ENCODE measurements at regions not wholly inside any gene's neighbourhood (a gene's known extent, or its start where the extent isn't known, plus 50 kb on each side); places are given as distances from the start of the nearest gene placed in this dataset.
"Not testable (repeated sequence)": the region's sequence is repeated elsewhere in the genome, so short reads cannot be mapped to it uniquely, and the experiment has no call there.

DNA sequence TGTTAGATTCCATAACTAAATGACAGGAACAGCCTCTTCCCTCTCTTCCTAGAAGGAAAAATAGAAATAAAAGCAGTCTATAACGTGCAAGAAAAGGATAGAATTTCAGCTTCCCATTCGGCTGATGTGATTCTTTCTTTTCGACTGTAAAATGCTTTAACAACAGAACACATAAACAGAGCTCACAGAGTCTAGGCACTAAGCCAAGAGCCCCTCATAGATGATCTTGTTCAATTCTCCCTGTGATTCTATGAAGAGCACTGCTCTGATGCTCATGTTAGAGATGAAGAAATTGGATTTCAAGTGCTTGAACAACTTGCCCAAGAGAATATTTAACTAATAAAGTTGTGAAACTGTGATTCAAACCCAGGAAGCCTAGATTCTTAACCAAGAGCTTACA is 232.7 kb downstream of the RPAP3 start:
- no peaks in the 10 kb centered on the region for H3K36me3 ChIP-seq (ENCODE audit: control insufficient read depth in 1 of 2, insufficient read depth in 2 of 2, low read length in 2 of 2)
- no peak overlapping the region for H3K27ac ChIP-seq (ENCODE audit: low read length)
- no peaks in the 10 kb centered on the region for H3K4me1 ChIP-seq (ENCODE audit: control insufficient read depth in 1 of 2, insufficient read depth in 2 of 2, low read length in 2 of 2)
- H3K4me3 ChIP-seq (ENCODE audit: low read depth in 1 of 2, low read length in 2 of 2) = no peak overlapping the region
- no peaks in the 10 kb centered on the region for H3K27me3 ChIP-seq (ENCODE audit: low read depth, low read length)
- H3K9me3 ChIP-seq (ENCODE audit: control insufficient read depth in 1 of 2, low read length in 2 of 2) = peaks cover 0 to 15% of the 10 kb centered on the region in 2 donors

DNA sequence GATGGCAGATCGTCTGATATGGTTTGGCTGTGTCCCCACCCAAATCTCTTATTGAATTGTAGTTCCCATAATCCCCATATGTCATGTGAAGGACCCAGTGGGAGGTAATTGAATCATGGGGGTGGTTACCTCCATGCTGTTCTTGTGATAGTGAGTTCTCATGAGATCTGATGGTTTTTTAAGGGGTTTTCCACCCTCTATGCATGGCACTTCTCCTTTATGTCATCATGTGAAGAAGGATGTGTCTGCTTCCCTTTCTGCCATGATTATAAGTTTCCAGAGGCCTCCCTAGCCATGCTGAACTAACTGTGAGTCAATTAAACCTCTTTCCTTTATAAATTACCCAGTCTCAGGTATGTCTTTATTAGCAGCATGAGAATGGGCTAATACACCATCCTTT is 235.5 kb downstream of the RPAP3 start:
- H3K27ac ChIP-seq (ENCODE audit: low read length); H3K4me3 ChIP-seq (ENCODE audit: low read depth in 1 of 2, low read length in 2 of 2); H3K27me3 ChIP-seq (ENCODE audit: low read depth, low read length); H3K4me1 ChIP-seq (ENCODE audit: control insufficient read depth in 1 of 2, insufficient read depth in 2 of 2, low read length in 2 of 2); H3K9me3 ChIP-seq (ENCODE audit: control insufficient read depth in 1 of 2, low read length in 2 of 2); H3K36me3 ChIP-seq (ENCODE audit: control insufficient read depth in 1 of 2, insufficient read depth in 2 of 2, low read length in 2 of 2): not testable (repeated sequence)

DNA sequence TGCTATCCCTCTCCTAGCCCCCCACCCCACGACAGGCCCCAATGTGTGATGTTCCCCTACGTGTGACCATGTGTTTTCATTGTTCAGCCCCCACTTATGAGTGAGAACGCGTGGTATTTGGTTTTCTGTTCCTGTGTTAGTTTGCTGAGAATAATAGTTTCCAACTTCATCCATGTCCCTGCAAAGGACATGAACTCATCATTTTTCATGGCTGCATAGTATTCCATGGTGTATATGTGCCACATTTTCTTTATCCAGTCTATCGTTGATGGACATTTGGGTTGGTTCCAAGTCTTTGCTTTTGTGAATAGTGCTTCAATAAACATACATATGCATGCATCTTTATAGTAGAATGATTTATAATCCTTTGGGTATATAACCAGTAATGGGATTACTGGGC is 241.9 kb downstream of the RPAP3 start:
- not testable (repeated sequence) for H3K27me3 ChIP-seq (ENCODE audit: low read depth, low read length); H3K9me3 ChIP-seq (ENCODE audit: control insufficient read depth in 1 of 2, low read length in 2 of 2); H3K36me3 ChIP-seq (ENCODE audit: control insufficient read depth in 1 of 2, insufficient read depth in 2 of 2, low read length in 2 of 2); H3K4me3 ChIP-seq (ENCODE audit: low read depth in 1 of 2, low read length in 2 of 2); H3K27ac ChIP-seq (ENCODE audit: low read length); H3K4me1 ChIP-seq (ENCODE audit: control insufficient read depth in 1 of 2, insufficient read depth in 2 of 2, low read length in 2 of 2)

DNA sequence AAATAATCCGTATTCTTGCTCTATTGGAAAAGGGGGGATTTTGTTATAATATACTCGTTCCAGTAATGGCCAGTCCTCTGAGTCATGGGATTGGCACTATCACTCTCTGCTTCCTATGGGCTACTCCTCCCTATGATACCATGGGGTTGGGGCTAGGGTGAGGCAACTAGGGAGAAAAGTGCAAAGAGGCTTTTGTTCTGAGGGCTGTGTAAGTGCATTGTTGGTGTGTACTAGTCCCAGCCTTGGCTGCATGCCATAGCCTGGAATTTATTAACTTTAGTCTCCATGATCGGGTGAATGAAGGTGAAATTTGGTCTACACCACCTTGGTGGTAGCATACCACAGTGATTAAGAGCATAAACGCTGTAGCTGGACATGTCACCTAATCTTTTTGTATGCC is 247.6 kb downstream of the RPAP3 start:
- Histone ChIP-seq H3K4me1 (ENCODE audit: control insufficient read depth in 1 of 2, insufficient read depth in 2 of 2, low read length in 2 of 2) (no peaks in the 10 kb centered on the region), H3K9me3 (ENCODE audit: control insufficient read depth in 1 of 2, low read length in 2 of 2) (peaks cover 0 to 6% of the 10 kb centered on the region in 2 donors), H3K36me3 (ENCODE audit: control insufficient read depth in 1 of 2, insufficient read depth in 2 of 2, low read length in 2 of 2) (no peaks in the 10 kb centered on the region)

DNA sequence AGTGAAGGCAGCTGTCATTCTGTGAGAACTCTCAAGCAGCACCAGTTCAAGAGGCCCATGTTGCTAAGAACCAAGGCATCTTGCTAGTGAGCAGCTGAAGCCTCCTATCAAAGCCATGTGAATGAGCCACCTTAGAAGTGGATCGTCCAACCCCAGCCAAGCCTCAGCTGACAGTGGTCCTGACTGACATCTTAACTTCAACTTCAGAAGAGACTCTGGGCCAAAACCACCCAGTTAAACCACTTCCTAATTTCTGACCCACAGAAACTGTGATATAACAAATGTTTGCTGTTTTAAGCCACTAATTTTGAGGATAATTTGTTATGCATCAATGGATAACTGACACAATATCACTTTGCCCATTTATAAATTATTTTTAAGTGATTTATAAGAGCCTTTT is 256.0 kb downstream of the RPAP3 start:
- Histone ChIP-seq H3K27me3 (ENCODE audit: low read depth, low read length) (no peaks in the 10 kb centered on the region), H3K4me3 (ENCODE audit: low read depth in 1 of 2, low read length in 2 of 2) (no peak overlapping the region), H3K36me3 (ENCODE audit: control insufficient read depth in 1 of 2, insufficient read depth in 2 of 2, low read length in 2 of 2) (no peaks in the 10 kb centered on the region), H3K27ac (ENCODE audit: low read length) (no peak overlapping the region), H3K9me3 (ENCODE audit: control insufficient read depth in 1 of 2, low read length in 2 of 2) (no peaks in the 10 kb centered on the region), H3K4me1 (ENCODE audit: control insufficient read depth in 1 of 2, insufficient read depth in 2 of 2, low read length in 2 of 2) (no peaks in the 10 kb centered on the region)

More for the DNA sequence above, 247.6 kb downstream of the RPAP3 start:
- no peak overlapping the region for H3K27ac ChIP-seq (ENCODE audit: low read length)
- no peaks in the 10 kb centered on the region for H3K27me3 ChIP-seq (ENCODE audit: low read depth, low read length)
- no peak overlapping the region for H3K4me3 ChIP-seq (ENCODE audit: low read depth in 1 of 2, low read length in 2 of 2)

DNA sequence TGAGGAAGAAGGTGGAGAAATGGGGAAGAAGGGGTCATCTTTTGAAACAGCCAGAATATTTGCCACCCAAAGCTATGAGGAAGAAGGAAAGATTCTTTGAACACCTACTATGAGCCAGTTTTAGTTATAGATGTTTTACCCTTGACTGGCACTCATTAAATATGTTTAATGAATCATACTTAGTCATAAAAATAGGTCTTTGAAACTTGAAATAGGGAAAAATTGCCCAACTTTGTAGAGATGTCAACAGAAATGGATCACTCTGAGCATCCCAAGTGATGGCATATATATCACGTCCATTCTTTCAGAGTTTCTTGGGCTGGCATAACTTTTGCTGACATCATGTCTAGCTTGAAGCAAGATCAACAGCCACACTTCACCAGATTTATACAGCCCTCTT is 263.5 kb downstream of the RPAP3 start:
- H3K4me1 ChIP-seq (ENCODE audit: control insufficient read depth in 1 of 2, insufficient read depth in 2 of 2, low read length in 2 of 2) = no peaks in the 10 kb centered on the region
- H3K36me3 ChIP-seq (ENCODE audit: control insufficient read depth in 1 of 2, insufficient read depth in 2 of 2, low read length in 2 of 2) = no peaks in the 10 kb centered on the region
- H3K27me3 ChIP-seq (ENCODE audit: low read depth, low read length) = no peaks in the 10 kb centered on the region
- no peak overlapping the region for H3K4me3 ChIP-seq (ENCODE audit: low read depth in 1 of 2, low read length in 2 of 2)
- H3K27ac ChIP-seq (ENCODE audit: low read length) = no peak overlapping the region
- H3K9me3 ChIP-seq (ENCODE audit: control insufficient read depth in 1 of 2, low read length in 2 of 2) = peaks cover 5 to 12% of the 10 kb centered on the region in 2 donors

DNA sequence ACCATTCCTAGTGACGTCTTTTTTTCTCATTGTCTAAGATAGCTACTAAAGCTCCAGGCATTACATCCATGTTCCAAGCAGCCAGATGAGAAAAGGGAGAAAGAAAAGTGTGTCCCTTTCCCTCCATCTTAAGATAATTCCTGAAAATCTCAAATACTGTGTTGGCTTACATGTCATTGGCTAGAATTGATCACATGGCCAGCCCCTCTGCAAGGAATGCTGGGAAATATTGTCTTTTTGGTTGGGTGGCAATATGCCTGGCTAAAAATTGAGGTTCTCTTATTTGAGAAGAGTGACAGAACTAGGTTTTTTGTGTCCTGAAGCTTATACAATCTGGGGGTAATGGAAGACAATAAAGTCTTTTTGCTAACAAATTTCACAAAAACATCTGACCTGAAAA is 264.3 kb downstream of the RPAP3 start:
- no peak overlapping the region for H3K4me3 ChIP-seq (ENCODE audit: low read depth in 1 of 2, low read length in 2 of 2)
- no peaks in the 10 kb centered on the region for H3K36me3 ChIP-seq (ENCODE audit: control insufficient read depth in 1 of 2, insufficient read depth in 2 of 2, low read length in 2 of 2)
- H3K4me1 ChIP-seq (ENCODE audit: control insufficient read depth in 1 of 2, insufficient read depth in 2 of 2, low read length in 2 of 2) = no peaks in the 10 kb centered on the region
- no peak overlapping the region for H3K27ac ChIP-seq (ENCODE audit: low read length)
- peaks cover 5 to 12% of the 10 kb centered on the region in 2 donors for H3K9me3 ChIP-seq (ENCODE audit: control insufficient read depth in 1 of 2, low read length in 2 of 2)
- no peaks in the 10 kb centered on the region for H3K27me3 ChIP-seq (ENCODE audit: low read depth, low read length)

DNA sequence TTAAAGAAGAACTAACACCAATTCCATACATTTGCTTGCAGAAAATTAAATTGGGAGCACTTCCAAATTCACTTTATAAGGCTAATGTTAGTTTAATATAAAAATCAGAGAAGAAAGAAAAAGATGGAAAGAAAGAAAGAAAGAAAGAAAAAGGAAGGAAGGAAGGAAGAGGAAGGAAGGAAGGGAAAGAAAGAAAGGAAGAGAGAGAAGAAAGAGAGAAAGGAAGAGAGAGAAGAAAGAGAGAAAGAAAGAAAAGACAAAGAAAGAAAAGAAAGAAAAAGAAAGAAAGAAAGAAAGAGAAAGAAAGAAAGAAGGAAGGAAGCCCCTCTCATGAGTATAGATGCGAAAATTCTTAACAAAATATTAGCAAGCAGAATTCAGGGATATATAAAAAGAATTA is 267.7 kb downstream of the RPAP3 start:
- H3K4me3 ChIP-seq (ENCODE audit: low read depth in 1 of 2, low read length in 2 of 2) = no peak overlapping the region
- H3K4me1 ChIP-seq (ENCODE audit: control insufficient read depth in 1 of 2, insufficient read depth in 2 of 2, low read length in 2 of 2) = no peaks in the 10 kb centered on the region
- no peaks in the 10 kb centered on the region for H3K27me3 ChIP-seq (ENCODE audit: low read depth, low read length)
- no peaks in the 10 kb centered on the region for H3K36me3 ChIP-seq (ENCODE audit: control insufficient read depth in 1 of 2, insufficient read depth in 2 of 2, low read length in 2 of 2)
- H3K9me3 ChIP-seq (ENCODE audit: control insufficient read depth in 1 of 2, low read length in 2 of 2) = peaks cover 5 to 12% of the 10 kb centered on the region in 2 donors
- no peak overlapping the region for H3K27ac ChIP-seq (ENCODE audit: low read length)

DNA sequence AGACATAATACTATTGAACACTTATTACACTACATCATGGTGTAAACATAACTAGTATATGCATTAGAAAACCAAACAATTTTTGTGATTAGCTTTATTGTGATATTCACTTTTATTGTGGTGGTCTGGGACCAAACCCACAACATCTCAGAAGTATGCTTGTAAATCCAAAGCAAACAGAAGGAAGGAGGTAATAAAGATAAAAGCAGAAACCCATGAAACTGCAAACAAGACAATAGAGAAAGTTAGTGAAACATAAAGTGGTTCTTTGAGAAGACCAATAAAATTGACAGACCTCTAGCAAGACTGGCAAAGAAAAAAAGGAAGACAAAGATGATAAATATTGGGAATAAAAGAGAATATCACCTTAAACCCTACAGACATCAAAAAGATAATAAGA is 268.3 kb downstream of the RPAP3 start:
- no peak overlapping the region for H3K4me3 ChIP-seq (ENCODE audit: low read depth in 1 of 2, low read length in 2 of 2)
- no peaks in the 10 kb centered on the region for H3K27me3 ChIP-seq (ENCODE audit: low read depth, low read length)
- no peak overlapping the region for H3K27ac ChIP-seq (ENCODE audit: low read length)
- no peaks in the 10 kb centered on the region for H3K4me1 ChIP-seq (ENCODE audit: control insufficient read depth in 1 of 2, insufficient read depth in 2 of 2, low read length in 2 of 2)
- H3K36me3 ChIP-seq (ENCODE audit: control insufficient read depth in 1 of 2, insufficient read depth in 2 of 2, low read length in 2 of 2) = no peaks in the 10 kb centered on the region
- peaks cover 5 to 12% of the 10 kb centered on the region in 2 donors for H3K9me3 ChIP-seq (ENCODE audit: control insufficient read depth in 1 of 2, low read length in 2 of 2)

DNA sequence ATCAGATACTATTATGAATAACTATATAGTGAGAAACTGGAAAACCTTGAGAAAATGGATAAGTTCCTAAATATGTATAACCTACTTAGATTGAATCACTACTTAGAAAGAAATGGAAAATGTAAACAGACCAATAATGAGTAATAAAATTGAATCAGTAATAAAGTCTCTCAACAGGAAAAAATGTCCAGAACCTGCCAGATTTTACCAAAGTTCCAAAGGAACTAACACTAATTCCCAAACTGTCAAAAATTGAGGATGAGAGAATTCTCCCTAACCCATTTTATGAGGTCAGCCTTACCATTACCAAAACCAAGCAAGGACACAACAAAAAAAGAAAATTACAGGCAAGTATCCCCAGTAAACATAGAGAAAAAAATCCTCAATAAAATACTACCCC is 272.0 kb downstream of the RPAP3 start:
- H3K4me3 ChIP-seq (ENCODE audit: low read depth in 1 of 2, low read length in 2 of 2) = no peak overlapping the region
- H3K27ac ChIP-seq (ENCODE audit: low read length) = no peak overlapping the region
- H3K4me1 ChIP-seq (ENCODE audit: control insufficient read depth in 1 of 2, insufficient read depth in 2 of 2, low read length in 2 of 2) = no peaks in the 10 kb centered on the region
- no peaks in the 10 kb centered on the region for H3K27me3 ChIP-seq (ENCODE audit: low read depth, low read length)
- no peaks in the 10 kb centered on the region for H3K36me3 ChIP-seq (ENCODE audit: control insufficient read depth in 1 of 2, insufficient read depth in 2 of 2, low read length in 2 of 2)
- H3K9me3 ChIP-seq (ENCODE audit: control insufficient read depth in 1 of 2, low read length in 2 of 2) = peaks cover 4 to 6% of the 10 kb centered on the region in 2 donors

DNA sequence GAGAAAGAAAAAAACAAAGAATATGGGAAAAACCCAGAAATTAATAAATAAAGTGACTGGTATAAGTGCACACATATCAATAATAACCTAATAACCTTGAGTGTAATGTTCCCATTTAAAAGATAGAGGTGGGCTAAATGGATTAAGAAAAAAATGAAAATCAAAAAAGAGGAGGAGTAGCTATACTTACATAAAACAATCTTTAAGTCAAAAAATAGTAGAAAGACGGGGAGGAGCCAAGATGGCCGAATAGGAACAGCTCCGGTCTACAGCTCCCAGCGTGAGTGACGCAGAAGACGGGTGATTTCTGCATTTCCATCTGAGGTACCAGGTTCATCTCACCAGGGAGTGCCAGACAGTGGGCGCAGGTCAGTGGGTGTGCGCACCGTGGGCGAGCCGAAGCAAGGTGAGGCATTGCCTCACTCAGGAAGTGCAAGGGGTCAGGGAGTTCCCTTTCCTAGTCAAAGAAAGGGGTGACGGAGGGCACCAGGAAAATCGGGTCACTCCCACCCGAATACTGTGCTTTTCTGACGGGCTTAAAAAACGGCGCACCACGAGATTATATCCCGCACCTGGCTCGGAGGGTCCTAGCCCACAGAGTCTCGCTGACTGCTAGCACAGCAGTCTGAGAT is 279.0 kb downstream of the RPAP3 start:
- not testable (repeated sequence) for H3K27ac ChIP-seq (ENCODE audit: low read length); H3K36me3 ChIP-seq (ENCODE audit: control insufficient read depth in 1 of 2, insufficient read depth in 2 of 2, low read length in 2 of 2); H3K27me3 ChIP-seq (ENCODE audit: low read depth, low read length); H3K4me1 ChIP-seq (ENCODE audit: control insufficient read depth in 1 of 2, insufficient read depth in 2 of 2, low read length in 2 of 2); H3K4me3 ChIP-seq (ENCODE audit: low read depth in 1 of 2, low read length in 2 of 2); H3K9me3 ChIP-seq (ENCODE audit: control insufficient read depth in 1 of 2, low read length in 2 of 2)

DNA sequence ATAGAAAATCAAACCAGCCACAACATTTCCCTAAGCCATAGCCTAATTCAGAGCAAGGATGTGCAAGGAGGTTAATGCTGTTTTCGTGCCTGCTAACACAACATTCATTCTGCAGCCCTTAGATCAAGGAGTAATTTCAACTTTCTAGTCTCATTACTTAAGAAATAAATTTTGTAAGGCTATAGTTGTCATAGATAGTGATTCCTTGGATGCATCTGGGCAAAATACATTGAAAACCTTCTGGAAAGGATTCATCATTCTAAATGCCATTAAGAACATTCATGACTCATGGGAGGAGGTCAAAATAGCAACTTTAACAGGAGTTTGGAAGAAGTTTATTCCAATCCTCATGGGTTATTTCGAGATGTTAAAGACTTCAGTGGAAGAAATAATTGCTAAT is 283.2 kb downstream of the RPAP3 start:
- H3K4me3 ChIP-seq (ENCODE audit: low read depth in 1 of 2, low read length in 2 of 2) = no peak overlapping the region
- H3K4me1 ChIP-seq (ENCODE audit: control insufficient read depth in 1 of 2, insufficient read depth in 2 of 2, low read length in 2 of 2) = no peaks in the 10 kb centered on the region
- no peak overlapping the region for H3K27ac ChIP-seq (ENCODE audit: low read length)
- H3K36me3 ChIP-seq (ENCODE audit: control insufficient read depth in 1 of 2, insufficient read depth in 2 of 2, low read length in 2 of 2) = no peaks in the 10 kb centered on the region
- no peaks in the 10 kb centered on the region for H3K27me3 ChIP-seq (ENCODE audit: low read depth, low read length)
- no peaks in the 10 kb centered on the region for H3K9me3 ChIP-seq (ENCODE audit: control insufficient read depth in 1 of 2, low read length in 2 of 2)

Measured in muscle layer of duodenum (tissue), 2 donors.